B cell (primary cell): ENCODE measurements at regions not wholly inside any gene's neighbourhood (a gene's known extent, or its start where the extent isn't known, plus 50 kb on each side); places are given as distances from the start of the nearest gene placed in this dataset.

ENCODE experiments used
- ATAC-seq: fragments of 200-7000 bp; cut with Tn5 transposase; one replicate; pipeline ENCODE4 v1.10.0; 2021; ENCODE audit warnings: low read depth, mild to moderate bottlenecking, moderate number of reproducible peaks, moderate library complexity
- CTCF ChIA-PET: fragments of 350-600 bp; sonication (Branson Sonifier 250); formaldehyde crosslinking; loops from one replicate; lab custom pipeline; 2021; ENCODE audit warnings: antibody characterized with exemption, inconsistent platforms; lab: Charles Lee
- POLR2A ChIA-PET: fragments of 350-600 bp; sonication (Branson Sonifier 250); formaldehyde crosslinking; loops from one replicate; lab custom pipeline; 2021; ENCODE audit warnings: antibody characterized with exemption; lab: Charles Lee
- DNase-seq: peaks from one replicate; pipeline ENCODE4 v3.0.0; 2013
- H2AFZ ChIP-seq: 2 replicates; pipeline ENCODE4 v1.6.1; 2012; ENCODE audit warnings: mild to moderate bottlenecking, low read depth, low read length; ENCODE audit not compliant: insufficient read depth, poor library complexity, severe bottlenecking
- H3K27ac ChIP-seq, 2 donors: 1 replicate in 1 of 2; 2 replicates in 1 of 2; pipeline ENCODE4 v1.5.1; 2012 to 2013; ENCODE audit warnings: low read length in 2 of 2, mild to moderate bottlenecking in 2 of 2, moderate library complexity in 1 of 2
- H3K27me3 ChIP-seq, 4 experiments: fragments of 200-600 bp in 1 of 4; sonication (generic) in 1 of 4; replicated peaks in 1 of 4; 1 replicate in 2 of 4; 2 replicates in 2 of 4; pipeline versions ENCODE4 v1.6.1 to v1.7.0; 2013 to 2016; ENCODE audit warnings: low read length in 3 of 4, mild to moderate bottlenecking in 2 of 4, mixed read lengths in 1 of 4, moderate library complexity in 1 of 4; ENCODE audit not compliant: insufficient read depth in 4 of 4, control insufficient read depth in 3 of 4; ENCODE audit errors: control extremely low read depth in 1 of 4
- H3K36me3 ChIP-seq, 2 experiments: replicated peaks in 1 of 2; 1 replicate in 1 of 2; 2 replicates in 1 of 2; pipeline versions ENCODE4 v1.6.1 to v1.7.1; 2013; ENCODE audit warnings: low read length in 1 of 2; ENCODE audit not compliant: insufficient read depth in 2 of 2, control insufficient read depth in 1 of 2; ENCODE audit errors: control extremely low read depth in 1 of 2, extremely low read depth in 1 of 2
- H3K4me1 ChIP-seq, 2 donors: fragments of 200-600 bp in 1 of 2; sonication (generic) in 1 of 2; 1 replicate in 1 of 2; 2 replicates in 1 of 2; pipeline versions ENCODE4 v1.5.1 to v1.6.1; 2013 to 2017; ENCODE audit warnings: low read length in 2 of 2; ENCODE audit not compliant: control insufficient read depth in 2 of 2, insufficient read depth in 2 of 2
- H3K4me2 ChIP-seq: replicated peaks from 2 replicates; pipeline ENCODE3; 2012; ENCODE audit warnings: mild to moderate bottlenecking, low read depth, low read length; ENCODE audit not compliant: poor library complexity, severe bottlenecking
- H3K4me3 ChIP-seq, 5 experiments: fragments of 200-600 bp in 1 of 5; sonication (generic) in 1 of 5; 1 replicate in 3 of 5; 2 replicates in 2 of 5; pipeline versions ENCODE4 v1.5.1 to v1.7.0; 2011 to 2016; ENCODE audit warnings: low read length in 4 of 5, mild to moderate bottlenecking in 4 of 5, low read depth in 2 of 5, control low read depth in 1 of 5, moderate library complexity in 1 of 5; ENCODE audit not compliant: insufficient read depth in 1 of 5; ENCODE audit errors: control extremely low read depth in 1 of 5, extremely low read depth in 1 of 5
- H3K79me2 ChIP-seq: fragments of 200-600 bp; sonication (generic); one replicate; pipeline ENCODE4 v1.6.0; 2016; ENCODE audit warnings: low read length; ENCODE audit not compliant: control insufficient read depth, insufficient read depth
- H3K9ac ChIP-seq: fragments of 200-600 bp; sonication (generic); 2 replicates; pipeline ENCODE4 v1.6.1; 2017; ENCODE audit warnings: mild to moderate bottlenecking, low read length, moderate library complexity
- H3K9me3 ChIP-seq, 3 donors: one replicate each; pipeline versions ENCODE4 v1.6.1 to v1.7.1; 2013; ENCODE audit warnings: low read length in 2 of 3; ENCODE audit not compliant: control insufficient read depth in 2 of 3, insufficient read depth in 1 of 3; ENCODE audit errors: control extremely low read depth in 1 of 3
- H4K20me1 ChIP-seq: 2 replicates; pipeline ENCODE4 v1.6.0; 2012; ENCODE audit warnings: mild to moderate bottlenecking, low read length; ENCODE audit not compliant: insufficient read depth, control insufficient read depth, poor library complexity, severe bottlenecking
- H3K27ac Mint-ChIP-seq: one replicate; pipeline ENCODE4 v1.8.0; 2021; ENCODE audit warnings: mixed read lengths
- H3K27me3 Mint-ChIP-seq: one replicate; pipeline ENCODE4 v1.8.0; 2021; ENCODE audit warnings: mixed read lengths
- H3K4me1 Mint-ChIP-seq: one replicate; pipeline ENCODE4 v1.8.0; 2021; ENCODE audit warnings: mixed read lengths
- H3K4me3 Mint-ChIP-seq: one replicate; pipeline ENCODE4 v1.8.0; 2021; ENCODE audit warnings: mixed read lengths
- H3K9me3 Mint-ChIP-seq: one replicate; pipeline ENCODE4 v1.8.0; 2022; ENCODE audit warnings: mixed read lengths; ENCODE audit not compliant: insufficient read depth
- EZH2 ChIP-seq: IDR thresholded peaks from 2 replicates; pipeline ENCODE4 v1.6.1; 2012; ENCODE audit warnings: borderline replicate concordance, low read depth, mild to moderate bottlenecking, moderate library complexity, low read length; ENCODE audit not compliant: insufficient read depth, poor library complexity, severe bottlenecking
- WGBS: methylation state at CpG from one replicate; pipeline ENCODE4 v1.1.5; 2013; ENCODE audit warnings: missing lambda C conversion rate; ENCODE audit not compliant: insufficient coverage; 5-methylcytosine and 5-hydroxymethylcytosine counted together
- intact Hi-C: fragments of 100-400 bp; cut with micrococcal nuclease; formaldehyde crosslinking; loops from one replicate; pipeline ENCODE4 v1.10.0; 2022
- TF ChIP-seq, protein P1 (sequence below): fragments of 200-600 bp; IDR thresholded peaks from one replicate; pipeline ENCODE4 v1.8.0; 2022; ENCODE audit warnings: antibody characterized with exemption, mild to moderate bottlenecking

DNA sequence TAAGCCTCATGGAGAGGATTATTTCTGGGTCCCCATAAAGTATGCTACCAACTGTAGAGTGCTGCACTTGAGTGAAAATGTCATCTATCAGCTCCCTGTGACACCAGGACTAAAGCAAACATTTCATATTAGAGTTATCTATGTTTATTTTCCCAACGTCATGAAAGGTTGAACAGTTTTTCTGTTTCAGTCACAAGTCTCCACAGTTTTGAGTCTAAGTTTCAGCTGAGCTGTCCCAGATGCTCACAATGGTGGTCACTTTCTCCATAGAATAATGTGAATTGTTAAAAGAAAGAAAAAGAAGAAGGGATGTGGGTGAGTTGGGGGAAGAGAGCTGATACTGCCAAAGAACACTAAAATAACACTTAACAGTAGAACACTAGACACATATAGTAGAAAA is 126.3 kb upstream of the C9orf72 start:
- Mint-ChIP-seq H3K4me3 (no peak overlapping the region), H3K9me3 (no peaks in the 10 kb centered on the region), H3K27ac (no peak overlapping the region), H3K4me1 (no peaks in the 10 kb centered on the region), H3K27me3 (peaks cover 6% of the 10 kb centered on the region)
- Histone ChIP-seq H3K36me3 (no peaks in the 10 kb centered on the region), H3K27ac (no peak overlapping the region), H3K9ac (no peak overlapping the region), H3K79me2 (no peaks in the 10 kb centered on the region), H3K27me3 (no peaks in the 10 kb centered on the region), H3K9me3 (no peaks in the 10 kb centered on the region), H3K4me3 (no peak overlapping the region), H4K20me1 (no peaks in the 10 kb centered on the region), H3K4me1 (no peaks in the 10 kb centered on the region), H3K4me2 (no peak overlapping the region), H2AFZ (no peak overlapping the region)
- no CpG with 5 or more reads among the region's 1 CpG for WGBS
- ChIA-PET CTCF (no interaction called here), POLR2A (no interaction called here)
- TF ChIP-seq EZH2: no peak
- TF ChIP-seq, protein P1, sequence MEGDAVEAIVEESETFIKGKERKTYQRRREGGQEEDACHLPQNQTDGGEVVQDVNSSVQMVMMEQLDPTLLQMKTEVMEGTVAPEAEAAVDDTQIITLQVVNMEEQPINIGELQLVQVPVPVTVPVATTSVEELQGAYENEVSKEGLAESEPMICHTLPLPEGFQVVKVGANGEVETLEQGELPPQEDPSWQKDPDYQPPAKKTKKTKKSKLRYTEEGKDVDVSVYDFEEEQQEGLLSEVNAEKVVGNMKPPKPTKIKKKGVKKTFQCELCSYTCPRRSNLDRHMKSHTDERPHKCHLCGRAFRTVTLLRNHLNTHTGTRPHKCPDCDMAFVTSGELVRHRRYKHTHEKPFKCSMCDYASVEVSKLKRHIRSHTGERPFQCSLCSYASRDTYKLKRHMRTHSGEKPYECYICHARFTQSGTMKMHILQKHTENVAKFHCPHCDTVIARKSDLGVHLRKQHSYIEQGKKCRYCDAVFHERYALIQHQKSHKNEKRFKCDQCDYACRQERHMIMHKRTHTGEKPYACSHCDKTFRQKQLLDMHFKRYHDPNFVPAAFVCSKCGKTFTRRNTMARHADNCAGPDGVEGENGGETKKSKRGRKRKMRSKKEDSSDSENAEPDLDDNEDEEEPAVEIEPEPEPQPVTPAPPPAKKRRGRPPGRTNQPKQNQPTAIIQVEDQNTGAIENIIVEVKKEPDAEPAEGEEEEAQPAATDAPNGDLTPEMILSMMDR: no peak
- no peak for DNase-seq
- ATAC-seq: no peak
- intact Hi-C loops: no loop called here

DNA sequence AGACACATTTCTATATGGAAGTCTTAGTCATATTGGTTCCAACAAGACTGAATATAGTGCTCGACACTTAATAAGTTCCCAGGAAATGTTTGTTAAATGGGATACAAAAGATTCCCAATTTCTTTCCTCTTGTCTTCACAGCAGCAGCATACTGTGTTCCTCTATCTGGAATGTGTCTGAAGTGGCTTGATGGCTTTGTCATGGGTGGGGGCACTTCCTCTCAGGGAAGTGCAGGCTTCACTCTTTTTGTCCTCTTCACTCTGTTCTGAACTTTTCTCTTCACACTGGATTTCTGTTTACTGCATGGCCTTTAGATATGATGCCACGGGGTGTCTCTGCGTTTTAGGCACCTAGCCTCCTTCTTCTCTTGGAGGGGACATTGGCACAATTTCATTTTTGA is 127.7 kb upstream of the C9orf72 start:
- Histone ChIP-seq H4K20me1 (no peaks in the 10 kb centered on the region), H3K9me3 (no peaks in the 10 kb centered on the region), H3K4me3 (no peak overlapping the region), H3K27ac (no peak overlapping the region), H3K4me2 (no peak overlapping the region), H3K9ac (no peak overlapping the region), H2AFZ (no peak overlapping the region), H3K36me3 (no peaks in the 10 kb centered on the region), H3K27me3 (no peaks in the 10 kb centered on the region), H3K4me1 (no peaks in the 10 kb centered on the region), H3K79me2 (no peaks in the 10 kb centered on the region)
- Mint-ChIP-seq H3K4me3 (no peak overlapping the region), H3K27ac (no peak overlapping the region), H3K4me1 (no peaks in the 10 kb centered on the region), H3K9me3 (no peaks in the 10 kb centered on the region), H3K27me3 (peaks cover 6% of the 10 kb centered on the region)
- WGBS: 80% methylated on average over 1 of the region's 3 CpGs
- no peak for DNase-seq
- ChIA-PET CTCF (no interaction called here), POLR2A (no interaction called here)
- ATAC-seq: no peak
- intact Hi-C loops: no loop called here
- no peak for TF ChIP-seq EZH2
